ENCODE measurements at regions not wholly inside any gene's neighbourhood (a gene's known extent, or its start where the extent isn't known, plus 50 kb on each side); places are given as distances from the start of the nearest gene placed in this dataset.

GRCh38 chr2:56693501-56693900 is 509.7 kb downstream of the CCDC85A start:
- Histone ChIP-seq H3K79me1 (ENCODE audit: low read length) (no peaks in the 10 kb centered on the region), H3K4me1 (ENCODE audit: control insufficient read depth in 1 of 2, insufficient read depth in 2 of 2, low read length in 2 of 2) (no peaks in the 10 kb centered on the region), H3K4ac (ENCODE audit: low read depth, low read length) (no peak overlapping the region), H2AFZ (ENCODE audit: insufficient read depth, low read length, poor library complexity) (no peak overlapping the region), H2BK5ac (ENCODE audit: low read depth, low read length, poor library complexity) (no peak overlapping the region), H3K14ac (ENCODE audit: low read length) (no peak overlapping the region), H3K4me3 (ENCODE audit: low read depth, low read length) (no peak overlapping the region), H3K36me3 (ENCODE audit: control insufficient read depth in 1 of 2, insufficient read depth in 2 of 2, low read length in 2 of 2) (no peaks in the 10 kb centered on the region), H3K27me3 (ENCODE audit: insufficient read depth, low read length) (no peaks in the 10 kb centered on the region), H3K4me2 (ENCODE audit: low read length) (no peak overlapping the region), H2AK5ac (ENCODE audit: low read length) (no peak overlapping the region), H3K23ac (ENCODE audit: low read length) (no peak overlapping the region), H3K79me2 (ENCODE audit: control insufficient read depth, insufficient read depth, low read length, poor library complexity) (no peaks in the 10 kb centered on the region), H4K8ac (ENCODE audit: low read depth, low read length) (no peak overlapping the region), H3K9ac (ENCODE audit: low read length) (no peak overlapping the region), H3K27ac (ENCODE audit: low read depth, low read length) (no peak overlapping the region), H3K9me3 (ENCODE audit: insufficient read depth, low read depth, low read length) (no peaks in the 10 kb centered on the region), H2BK120ac (ENCODE audit: insufficient read depth, low read length, poor library complexity) (no peak overlapping the region), H4K12ac (ENCODE audit: low read depth, low read length) (no peak overlapping the region), H2BK12ac (ENCODE audit: low read length) (no peak overlapping the region), H3K18ac (ENCODE audit: low read length) (no peak overlapping the region), H4K91ac (ENCODE audit: low read depth, low read length) (no peak overlapping the region)
- DNase-seq = no peak
- no CpG with 5 or more reads among the region's 2 CpGs for WGBS (ENCODE audit: extremely low coverage, insufficient coverage, insufficient read length)

GRCh38 chr2:56703001-56703400 is 519.2 kb downstream of the CCDC85A start:
- no peak overlapping the region for H3K18ac ChIP-seq (ENCODE audit: low read length)
- H3K4me3 ChIP-seq (ENCODE audit: low read depth, low read length) = no peak overlapping the region
- H3K79me2 ChIP-seq (ENCODE audit: control insufficient read depth, insufficient read depth, low read length, poor library complexity) = no peaks in the 10 kb centered on the region
- H3K27me3 ChIP-seq (ENCODE audit: insufficient read depth, low read length) = no peaks in the 10 kb centered on the region
- H3K9ac ChIP-seq (ENCODE audit: low read length) = no peak overlapping the region
- no peak overlapping the region for H4K8ac ChIP-seq (ENCODE audit: low read depth, low read length)
- H3K23ac ChIP-seq (ENCODE audit: low read length) = no peak overlapping the region
- no peak overlapping the region for H4K12ac ChIP-seq (ENCODE audit: low read depth, low read length)
- no peaks in the 10 kb centered on the region for H3K4me1 ChIP-seq (ENCODE audit: control insufficient read depth in 1 of 2, insufficient read depth in 2 of 2, low read length in 2 of 2)
- H2AFZ ChIP-seq (ENCODE audit: insufficient read depth, low read length, poor library complexity) = no peak overlapping the region
- H4K91ac ChIP-seq (ENCODE audit: low read depth, low read length) = no peak overlapping the region
- H2BK120ac ChIP-seq (ENCODE audit: insufficient read depth, low read length, poor library complexity) = no peak overlapping the region
- no peak overlapping the region for H3K4ac ChIP-seq (ENCODE audit: low read depth, low read length)
- no peak overlapping the region for H3K4me2 ChIP-seq (ENCODE audit: low read length)
- DNase-seq = no peak
- no peak overlapping the region for H2AK5ac ChIP-seq (ENCODE audit: low read length)
- no peak overlapping the region for H2BK12ac ChIP-seq (ENCODE audit: low read length)
- no peak overlapping the region for H2BK5ac ChIP-seq (ENCODE audit: low read depth, low read length, poor library complexity)
- WGBS (ENCODE audit: extremely low coverage, insufficient coverage, insufficient read length) = no CpG with 5 or more reads among the region's 2 CpGs
- no peaks in the 10 kb centered on the region for H3K36me3 ChIP-seq (ENCODE audit: control insufficient read depth in 1 of 2, insufficient read depth in 2 of 2, low read length in 2 of 2)
- no peak overlapping the region for H3K14ac ChIP-seq (ENCODE audit: low read length)
- no peak overlapping the region for H3K27ac ChIP-seq (ENCODE audit: low read depth, low read length)
- H3K79me1 ChIP-seq (ENCODE audit: low read length) = no peaks in the 10 kb centered on the region
- H3K9me3 ChIP-seq (ENCODE audit: insufficient read depth, low read depth, low read length) = no peaks in the 10 kb centered on the region

DNA sequence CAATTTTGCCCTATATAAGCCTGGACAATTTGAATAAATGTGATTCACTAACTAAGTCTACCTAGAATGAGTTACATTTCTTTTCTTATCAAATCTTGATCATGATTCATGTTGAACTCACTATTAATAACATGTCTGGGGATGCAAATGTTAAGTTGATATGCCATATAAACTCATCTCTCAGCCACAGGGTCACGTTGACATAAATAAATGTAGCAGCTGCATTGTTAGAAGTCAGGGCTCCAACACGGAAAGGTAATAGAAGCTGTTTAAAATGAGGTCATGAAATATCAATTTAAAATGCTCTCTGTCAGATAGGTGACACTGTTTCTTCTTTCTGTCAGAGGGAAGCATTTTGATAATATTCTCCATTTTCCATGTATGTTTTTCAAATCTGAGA is 521.9 kb downstream of the CCDC85A start:
- H2AK5ac ChIP-seq (ENCODE audit: low read length) = no peak overlapping the region
- H3K36me3 ChIP-seq (ENCODE audit: control insufficient read depth in 1 of 2, insufficient read depth in 2 of 2, low read length in 2 of 2) = no peaks in the 10 kb centered on the region
- H3K9me3 ChIP-seq (ENCODE audit: insufficient read depth, low read depth, low read length) = no peaks in the 10 kb centered on the region
- no peak overlapping the region for H2BK5ac ChIP-seq (ENCODE audit: low read depth, low read length, poor library complexity)
- H3K79me2 ChIP-seq (ENCODE audit: control insufficient read depth, insufficient read depth, low read length, poor library complexity) = no peaks in the 10 kb centered on the region
- H3K27ac ChIP-seq (ENCODE audit: low read depth, low read length) = no peak overlapping the region
- no peak overlapping the region for H2AFZ ChIP-seq (ENCODE audit: insufficient read depth, low read length, poor library complexity)
- H4K8ac ChIP-seq (ENCODE audit: low read depth, low read length) = no peak overlapping the region
- no peak for DNase-seq
- H3K23ac ChIP-seq (ENCODE audit: low read length) = no peak overlapping the region
- H3K79me1 ChIP-seq (ENCODE audit: low read length) = no peaks in the 10 kb centered on the region
- H3K4me2 ChIP-seq (ENCODE audit: low read length) = no peak overlapping the region
- H3K18ac ChIP-seq (ENCODE audit: low read length) = no peak overlapping the region
- no CpG with 5 or more reads among the region's 2 CpGs for WGBS (ENCODE audit: extremely low coverage, insufficient coverage, insufficient read length)
- no peak overlapping the region for H3K14ac ChIP-seq (ENCODE audit: low read length)
- H3K4ac ChIP-seq (ENCODE audit: low read depth, low read length) = no peak overlapping the region
- no peak overlapping the region for H3K9ac ChIP-seq (ENCODE audit: low read length)
- H4K12ac ChIP-seq (ENCODE audit: low read depth, low read length) = no peak overlapping the region
- H2BK120ac ChIP-seq (ENCODE audit: insufficient read depth, low read length, poor library complexity) = no peak overlapping the region
- no peaks in the 10 kb centered on the region for H3K4me1 ChIP-seq (ENCODE audit: control insufficient read depth in 1 of 2, insufficient read depth in 2 of 2, low read length in 2 of 2)
- H4K91ac ChIP-seq (ENCODE audit: low read depth, low read length) = no peak overlapping the region
- H3K4me3 ChIP-seq (ENCODE audit: low read depth, low read length) = no peak overlapping the region
- H3K27me3 ChIP-seq (ENCODE audit: insufficient read depth, low read length) = no peaks in the 10 kb centered on the region
- no peak overlapping the region for H2BK12ac ChIP-seq (ENCODE audit: low read length)

- H3K18ac ChIP-seq (ENCODE audit: low read length) = no peak overlapping the region
- no peak overlapping the region for H3K4me2 ChIP-seq (ENCODE audit: low read length)
- no peak overlapping the region for H3K23ac ChIP-seq (ENCODE audit: low read length)
- no peaks in the 10 kb centered on the region for H3K27me3 ChIP-seq (ENCODE audit: insufficient read depth, low read length)
- no peak overlapping the region for H4K8ac ChIP-seq (ENCODE audit: low read depth, low read length)
- H3K14ac ChIP-seq (ENCODE audit: low read length) = no peak overlapping the region
- H3K27ac ChIP-seq (ENCODE audit: low read depth, low read length) = no peak overlapping the region
- no peaks in the 10 kb centered on the region for H3K79me1 ChIP-seq (ENCODE audit: low read length)
- no peaks in the 10 kb centered on the region for H3K36me3 ChIP-seq (ENCODE audit: control insufficient read depth in 1 of 2, insufficient read depth in 2 of 2, low read length in 2 of 2)
- H2BK12ac ChIP-seq (ENCODE audit: low read length) = no peak overlapping the region
- H3K4me1 ChIP-seq (ENCODE audit: control insufficient read depth in 1 of 2, insufficient read depth in 2 of 2, low read length in 2 of 2) = no peaks in the 10 kb centered on the region
- DNase-seq = no peak
- H4K12ac ChIP-seq (ENCODE audit: low read depth, low read length) = no peak overlapping the region
- H3K79me2 ChIP-seq (ENCODE audit: control insufficient read depth, insufficient read depth, low read length, poor library complexity) = no peaks in the 10 kb centered on the region
- H3K9me3 ChIP-seq (ENCODE audit: insufficient read depth, low read depth, low read length) = no peaks in the 10 kb centered on the region
- H2BK5ac ChIP-seq (ENCODE audit: low read depth, low read length, poor library complexity) = no peak overlapping the region
- H3K4me3 ChIP-seq (ENCODE audit: low read depth, low read length) = no peak overlapping the region
- WGBS (ENCODE audit: extremely low coverage, insufficient coverage, insufficient read length) = no CpG with 5 or more reads among the region's 3 CpGs
- no peak overlapping the region for H2AK5ac ChIP-seq (ENCODE audit: low read length)
- H2BK120ac ChIP-seq (ENCODE audit: insufficient read depth, low read length, poor library complexity) = no peak overlapping the region
- no peak overlapping the region for H3K9ac ChIP-seq (ENCODE audit: low read length)
- H4K91ac ChIP-seq (ENCODE audit: low read depth, low read length) = no peak overlapping the region
- H3K4ac ChIP-seq (ENCODE audit: low read depth, low read length) = no peak overlapping the region
- no peak overlapping the region for H2AFZ ChIP-seq (ENCODE audit: insufficient read depth, low read length, poor library complexity)
Observed at GRCh38 chr2:56707218-56707617, 523.4 kb downstream of the CCDC85A start.
